Type B pancreatic cell (in vitro differentiated cells): ENCODE measurements at regions not wholly inside any gene's neighbourhood (a gene's known extent, or its start where the extent isn't known, plus 50 kb on each side); places are given as distances from the start of the nearest gene placed in this dataset.

Experiments
- DNase-seq: peaks from one replicate; pipeline ENCODE4 v3.0.0; 2021; ENCODE audit warnings: mixed read lengths; ENCODE audit not compliant: unreplicated experiment; ENCODE audit errors: extremely low spot score
- H3K27ac Mint-ChIP-seq: 2 replicates; pipeline ENCODE4 v1.8.0; 2021; ENCODE audit warnings: mild to moderate bottlenecking, mixed read lengths
- H3K27me3 Mint-ChIP-seq: 2 replicates; pipeline ENCODE4 v1.8.0; 2021; ENCODE audit warnings: mixed read lengths
- H3K36me3 Mint-ChIP-seq: 2 replicates; pipeline ENCODE4 v1.8.0; 2021; ENCODE audit warnings: mixed read lengths
- H3K4me1 Mint-ChIP-seq: one replicate; pipeline ENCODE4 v1.8.0; 2021; ENCODE audit warnings: mixed read lengths; ENCODE audit not compliant: unreplicated experiment
- H3K4me3 Mint-ChIP-seq: 2 replicates; pipeline ENCODE4 v1.8.0; 2021; ENCODE audit warnings: mild to moderate bottlenecking, mixed read lengths
- H3K9me3 Mint-ChIP-seq: 2 replicates; pipeline ENCODE4 v1.8.0; 2021; ENCODE audit warnings: mixed read lengths
- TF ChIP-seq, protein P1 (sequence below): fragments of 200-600 bp; sonication (generic); conservative IDR thresholded peaks from 2 replicates; pipeline ENCODE4 v1.5.0; 2021; ENCODE audit warnings: antibody characterized with exemption, mild to moderate bottlenecking

DNA sequence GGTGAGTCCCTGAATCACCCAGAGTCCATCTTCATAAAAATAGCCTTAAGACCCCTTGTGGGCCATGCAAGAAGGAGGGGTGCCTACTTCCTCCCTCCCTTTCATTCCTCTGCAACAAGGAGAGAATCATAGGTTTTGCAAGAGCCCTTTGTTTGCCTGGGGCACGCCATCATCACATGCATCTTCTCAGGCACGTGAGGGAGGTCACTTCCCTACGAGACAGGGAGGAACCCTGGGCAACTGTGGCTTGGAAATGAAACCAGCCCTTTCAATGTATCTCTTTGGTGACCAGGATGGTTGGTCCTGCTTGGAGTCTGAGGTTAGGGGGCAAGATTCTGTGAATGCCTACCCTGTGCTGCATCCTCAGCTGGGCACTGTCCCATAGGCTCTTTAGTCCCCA is 194.8 kb downstream of the MAFB start:
- TF ChIP-seq, protein P1, sequence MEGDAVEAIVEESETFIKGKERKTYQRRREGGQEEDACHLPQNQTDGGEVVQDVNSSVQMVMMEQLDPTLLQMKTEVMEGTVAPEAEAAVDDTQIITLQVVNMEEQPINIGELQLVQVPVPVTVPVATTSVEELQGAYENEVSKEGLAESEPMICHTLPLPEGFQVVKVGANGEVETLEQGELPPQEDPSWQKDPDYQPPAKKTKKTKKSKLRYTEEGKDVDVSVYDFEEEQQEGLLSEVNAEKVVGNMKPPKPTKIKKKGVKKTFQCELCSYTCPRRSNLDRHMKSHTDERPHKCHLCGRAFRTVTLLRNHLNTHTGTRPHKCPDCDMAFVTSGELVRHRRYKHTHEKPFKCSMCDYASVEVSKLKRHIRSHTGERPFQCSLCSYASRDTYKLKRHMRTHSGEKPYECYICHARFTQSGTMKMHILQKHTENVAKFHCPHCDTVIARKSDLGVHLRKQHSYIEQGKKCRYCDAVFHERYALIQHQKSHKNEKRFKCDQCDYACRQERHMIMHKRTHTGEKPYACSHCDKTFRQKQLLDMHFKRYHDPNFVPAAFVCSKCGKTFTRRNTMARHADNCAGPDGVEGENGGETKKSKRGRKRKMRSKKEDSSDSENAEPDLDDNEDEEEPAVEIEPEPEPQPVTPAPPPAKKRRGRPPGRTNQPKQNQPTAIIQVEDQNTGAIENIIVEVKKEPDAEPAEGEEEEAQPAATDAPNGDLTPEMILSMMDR: no peak
- Mint-ChIP-seq H3K36me3 (no peaks in the 10 kb centered on the region), H3K27ac (no peak overlapping the region), H3K4me1 (peaks cover 5% of the 10 kb centered on the region), H3K9me3 (no peaks in the 10 kb centered on the region), H3K4me3 (no peak overlapping the region), H3K27me3 (peaks cover 3% of the 10 kb centered on the region)
- DNase-seq: no peak

DNA sequence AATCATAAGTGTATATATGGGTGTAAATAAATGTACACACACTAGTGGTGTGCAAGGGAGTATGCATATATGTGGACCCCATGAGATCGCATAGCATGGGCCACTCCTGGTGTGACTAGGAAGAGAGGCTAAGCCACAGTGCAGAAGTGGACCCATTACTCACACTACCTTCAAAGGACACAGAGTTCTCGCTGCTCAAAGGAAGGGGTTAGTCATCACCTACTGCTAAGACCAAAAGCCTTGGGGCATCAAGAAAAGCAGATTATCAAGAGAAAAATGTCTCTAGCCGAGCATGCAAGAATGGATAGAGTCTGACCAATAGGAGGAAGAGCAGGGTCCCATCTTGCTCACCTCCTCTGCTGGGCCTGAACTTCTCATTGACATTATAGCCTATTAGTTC is 195.5 kb downstream of the MAFB start:
- no peaks in the 10 kb centered on the region for H3K36me3 Mint-ChIP-seq
- H3K4me3 Mint-ChIP-seq: no peak overlapping the region
- H3K4me1 Mint-ChIP-seq: peaks cover 5% of the 10 kb centered on the region
- TF ChIP-seq, protein P1: no peak
- DNase-seq: no peak
- H3K27ac Mint-ChIP-seq: no peak overlapping the region
- H3K27me3 Mint-ChIP-seq: peaks cover 3% of the 10 kb centered on the region
- no peaks in the 10 kb centered on the region for H3K9me3 Mint-ChIP-seq

DNA sequence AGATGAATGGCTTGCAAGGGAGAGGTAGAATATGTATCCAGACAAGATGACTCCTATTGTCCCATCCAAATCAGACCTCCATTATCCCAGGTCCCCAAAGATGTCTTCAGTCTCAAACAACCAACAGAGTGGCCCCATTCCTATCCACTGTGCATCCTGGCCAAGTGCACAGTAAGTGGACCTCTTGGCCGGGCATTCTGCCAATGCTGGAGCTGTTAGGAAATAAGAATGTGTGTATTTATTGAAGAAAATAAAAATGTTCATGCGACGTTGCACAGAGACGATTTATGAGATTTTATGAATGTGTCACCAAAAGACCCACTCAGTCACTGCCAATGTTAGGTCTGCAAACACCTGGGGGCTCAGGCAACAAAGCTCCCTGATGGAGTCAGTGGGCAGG is 196.0 kb downstream of the MAFB start:
- Mint-ChIP-seq H3K36me3 (no peaks in the 10 kb centered on the region), H3K4me3 (no peak overlapping the region), H3K27me3 (peaks cover 3% of the 10 kb centered on the region), H3K27ac (no peak overlapping the region), H3K4me1 (peaks cover 4% of the 10 kb centered on the region), H3K9me3 (no peaks in the 10 kb centered on the region)
- TF ChIP-seq, protein P1: no peak
- no peak for DNase-seq

GRCh38 chr20:40491009-40491590 is 197.9 kb downstream of the MAFB start:
- DNase-seq: no peak
- Mint-ChIP-seq H3K27ac (no peak overlapping the region), H3K4me1 (no peaks in the 10 kb centered on the region), H3K27me3 (peaks cover 3% of the 10 kb centered on the region), H3K4me3 (no peak overlapping the region), H3K36me3 (no peaks in the 10 kb centered on the region), H3K9me3 (no peaks in the 10 kb centered on the region)
- TF ChIP-seq, protein P1: no peak

DNA sequence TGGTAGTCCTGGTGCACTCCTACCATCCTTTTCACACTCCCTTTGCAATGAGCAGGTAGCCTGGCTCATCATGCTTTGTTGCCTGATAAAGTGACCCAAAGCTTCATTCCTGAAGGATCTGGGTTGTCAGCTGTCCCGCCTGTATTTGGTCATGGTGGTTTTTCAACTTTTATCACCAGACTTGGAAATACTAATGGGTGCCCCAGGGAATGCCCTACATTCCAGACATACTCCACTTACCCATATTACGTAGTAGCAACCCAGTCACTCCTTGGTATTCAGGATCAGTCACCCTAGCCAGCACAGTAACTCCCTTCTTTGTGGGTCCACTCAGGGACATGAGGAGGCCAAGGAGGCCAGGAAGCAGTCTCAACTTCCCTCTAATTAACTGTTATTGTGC is 199.2 kb downstream of the MAFB start:
- TF ChIP-seq, protein P1: no peak
- no peaks in the 10 kb centered on the region for H3K9me3 Mint-ChIP-seq
- no peak overlapping the region for H3K4me3 Mint-ChIP-seq
- no peaks in the 10 kb centered on the region for H3K4me1 Mint-ChIP-seq
- H3K27me3 Mint-ChIP-seq: peaks cover 3% of the 10 kb centered on the region
- no peak overlapping the region for H3K27ac Mint-ChIP-seq
- DNase-seq: no peak
- no peaks in the 10 kb centered on the region for H3K36me3 Mint-ChIP-seq

GRCh38 chr20:40488401-40488800 is 200.6 kb downstream of the MAFB start:
- no peaks in the 10 kb centered on the region for H3K36me3 Mint-ChIP-seq
- no peaks in the 10 kb centered on the region for H3K4me1 Mint-ChIP-seq
- DNase-seq: no peak
- TF ChIP-seq, protein P1: no peak
- H3K4me3 Mint-ChIP-seq: no peak overlapping the region
- H3K27ac Mint-ChIP-seq: no peak overlapping the region
- no peaks in the 10 kb centered on the region for H3K9me3 Mint-ChIP-seq
- H3K27me3 Mint-ChIP-seq: no peaks in the 10 kb centered on the region
